ENCODE measurements at regions not wholly inside any gene's neighbourhood (a gene's known extent, or its start where the extent isn't known, plus 50 kb on each side); places are given as distances from the start of the nearest gene placed in this dataset.
A peak's percentile ranks its signal among the peaks of the same experiment; 100 is the strongest.
"Not testable (repeated sequence)": the region's sequence is repeated elsewhere in the genome, so short reads cannot be mapped to it uniquely, and the experiment has no call there.

DNA sequence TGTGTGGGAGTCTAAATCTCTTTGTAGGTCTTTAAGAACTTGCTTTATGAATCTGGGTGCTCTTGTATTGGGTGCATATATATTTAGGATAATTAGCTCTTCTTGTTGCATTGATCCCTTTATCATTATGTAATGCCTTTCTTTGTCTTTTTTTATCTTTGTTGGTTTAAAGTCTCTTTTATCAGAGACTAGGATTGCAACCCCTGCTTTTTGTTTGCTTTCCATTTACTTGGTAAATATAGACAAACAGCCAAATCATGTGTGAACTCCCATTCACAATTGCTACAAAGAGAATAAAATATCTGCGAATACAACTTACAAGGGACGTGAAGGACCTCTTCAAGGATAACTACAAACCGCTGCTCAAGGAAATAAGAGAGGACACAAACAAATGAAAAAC is 198.2 kb upstream of the APCDD1 start:
- DNase-seq = not testable (repeated sequence)

DNA sequence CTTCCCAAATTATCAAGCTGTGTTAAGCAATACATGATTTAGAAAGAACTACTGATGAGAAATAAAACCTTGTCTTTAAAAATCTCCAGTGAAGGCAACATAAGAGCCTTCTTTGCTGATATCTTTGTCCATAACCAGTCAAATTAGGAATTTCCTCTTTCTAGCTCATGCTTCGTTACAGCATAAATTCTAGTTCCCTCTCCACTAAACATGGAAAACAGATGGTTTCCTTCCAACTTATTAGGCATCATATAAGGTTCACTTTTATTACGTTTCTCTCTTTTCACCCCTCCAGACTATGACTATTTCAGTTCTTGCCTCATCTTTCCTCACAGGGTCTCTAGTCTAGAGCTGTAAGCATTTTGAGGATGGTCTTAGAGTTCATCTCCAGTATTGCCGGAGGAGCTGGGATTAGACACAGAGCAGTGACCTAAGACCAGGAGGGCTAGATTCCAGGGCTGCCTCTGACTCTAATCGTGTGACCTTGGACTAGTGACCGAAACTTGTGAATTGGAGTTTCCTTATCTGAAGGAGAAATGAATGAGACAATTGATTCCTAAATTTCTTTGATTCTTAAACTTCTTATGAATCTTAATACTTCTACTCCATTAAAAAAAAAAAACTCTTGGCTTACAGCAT is 195.5 kb upstream of the APCDD1 start:
- no peak for DNase-seq

DNA sequence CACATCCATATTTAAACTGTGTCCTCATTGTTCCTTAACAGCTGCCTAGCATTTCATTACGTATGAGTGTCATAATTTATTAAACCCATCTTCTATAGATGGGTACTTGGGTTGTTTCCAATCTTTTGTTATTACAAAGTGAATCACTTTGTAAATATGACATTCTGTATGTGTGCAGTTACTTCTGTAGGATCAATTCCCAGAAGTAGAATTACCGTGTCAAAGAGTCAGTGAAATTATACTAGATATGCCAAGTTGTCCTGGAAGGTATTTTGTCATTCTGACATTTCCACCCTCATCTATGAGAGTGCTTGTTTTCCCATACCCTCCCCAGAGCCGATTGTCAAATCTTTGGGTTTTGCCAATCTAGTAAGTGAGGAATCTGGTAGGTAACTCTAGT is 194.5 kb upstream of the APCDD1 start:
- no peak for DNase-seq

DNA sequence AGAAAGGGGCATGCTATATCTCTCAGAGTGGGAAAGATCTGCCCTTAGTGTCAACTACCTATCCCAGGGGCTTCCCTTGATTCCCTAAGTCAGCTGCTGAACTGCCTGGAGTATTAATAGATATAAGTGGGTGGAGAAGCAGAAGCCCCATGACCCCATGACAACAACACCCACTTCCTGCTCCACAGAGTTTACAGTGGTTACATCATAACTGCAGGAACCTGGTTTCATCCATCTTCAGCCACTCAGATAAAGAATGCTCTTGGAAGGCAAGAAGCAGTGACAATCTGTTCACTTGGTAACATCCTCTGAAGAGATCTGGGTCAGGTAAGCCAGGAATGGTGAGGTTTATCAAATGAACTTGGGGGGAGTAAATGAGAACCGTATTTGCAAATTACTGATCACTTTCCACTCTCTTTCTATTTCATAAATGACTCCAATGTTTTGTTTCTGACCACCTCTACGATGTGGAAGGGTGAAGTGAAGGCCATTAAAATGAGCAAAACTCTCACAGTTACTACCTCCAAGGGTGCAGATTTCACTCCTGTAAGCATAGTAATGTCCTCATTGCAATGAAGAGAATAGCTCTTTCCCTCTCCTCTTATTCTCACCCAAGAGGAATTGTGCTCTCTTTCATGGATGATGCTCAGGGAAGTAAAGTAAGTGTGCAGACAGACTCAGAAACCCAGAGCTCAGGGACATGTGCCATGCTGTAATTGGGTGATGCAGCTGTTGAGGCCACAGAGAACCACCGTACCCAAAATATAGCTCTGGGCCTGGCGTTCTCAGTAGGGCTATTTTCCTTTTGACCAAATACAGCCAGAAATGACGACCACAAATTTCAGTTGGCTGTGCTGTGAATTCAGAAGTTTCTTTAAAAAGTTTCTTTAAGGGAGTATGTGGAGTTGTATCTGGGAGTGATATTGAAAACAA is 192.8 kb upstream of the APCDD1 start:
- peak in 1 of 2 experiments; percentile 17 for DNase-seq

DNA sequence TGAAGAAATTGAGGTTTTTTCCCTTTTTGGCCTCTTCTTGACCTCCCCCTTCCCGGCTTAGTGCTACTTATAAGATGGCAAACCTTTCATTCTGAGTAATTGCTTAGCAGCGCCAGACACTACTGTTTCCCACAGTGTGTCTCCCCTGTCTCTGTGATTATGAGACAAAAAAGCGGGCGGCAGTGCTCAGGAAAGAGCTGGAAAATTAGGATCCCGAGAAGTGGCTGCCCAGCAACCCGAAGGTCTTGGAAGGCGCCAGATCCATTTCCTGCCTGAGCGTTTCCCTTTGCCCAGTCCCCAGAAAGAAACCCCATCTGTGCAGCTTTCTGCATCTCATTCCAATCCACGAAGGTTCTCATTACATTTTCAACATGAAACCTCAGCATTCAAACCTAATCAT is 191.9 kb upstream of the APCDD1 start:
- no peak for DNase-seq

DNA sequence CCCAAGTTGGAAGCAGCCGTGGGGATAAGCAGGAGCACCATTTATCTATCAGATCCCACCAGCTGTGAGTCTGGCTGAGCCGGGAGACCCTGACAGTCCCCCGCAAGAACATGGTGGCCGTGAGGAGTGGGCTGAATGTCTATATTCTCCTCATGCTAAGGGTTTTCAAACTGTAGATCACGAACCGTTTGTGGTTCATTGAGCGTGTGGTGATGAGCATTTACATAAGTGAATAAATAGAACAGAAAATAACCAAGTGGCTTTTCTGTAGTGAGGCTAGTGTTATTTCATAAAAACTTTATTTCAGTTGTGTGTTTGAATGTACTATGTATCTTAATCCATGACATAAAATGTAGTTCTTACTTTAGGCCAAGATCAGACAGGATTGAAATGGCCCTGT is 190.2 kb upstream of the APCDD1 start:
- no peak for DNase-seq

DNA sequence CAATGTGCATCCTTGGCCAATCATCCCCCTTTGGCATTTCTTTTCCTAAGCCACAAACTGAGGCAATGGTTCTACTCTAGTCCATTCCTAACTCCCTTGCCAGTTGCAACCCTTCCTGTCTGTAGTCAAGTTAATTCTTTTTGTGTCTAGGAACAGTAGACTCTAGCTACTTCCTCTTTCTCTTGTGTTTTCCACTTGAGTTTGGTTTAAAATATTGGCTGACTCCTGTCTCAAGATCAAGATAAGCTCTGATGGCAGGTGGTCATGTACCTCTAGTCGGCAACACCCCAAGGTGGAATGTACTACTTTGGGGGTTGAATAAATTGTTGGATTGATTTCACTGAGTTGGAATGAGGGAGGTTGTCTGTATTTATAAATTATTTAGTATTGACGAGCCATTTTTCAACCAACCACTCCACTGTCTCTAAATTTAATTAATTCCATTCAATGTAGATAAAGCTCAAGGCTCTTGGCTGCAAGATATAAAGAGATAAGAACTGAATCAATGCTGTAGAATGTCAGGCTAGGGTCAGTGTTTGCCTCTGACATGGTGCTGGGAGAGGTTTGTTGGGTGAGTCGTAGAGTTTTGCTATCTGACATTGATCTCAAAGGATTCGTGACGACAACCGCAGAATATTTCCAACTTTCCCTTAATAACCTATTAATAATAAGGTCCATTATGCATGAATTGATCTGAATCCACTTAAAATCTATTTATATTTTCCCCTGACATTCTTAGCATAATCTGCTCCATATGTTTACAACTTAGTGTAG is 188.7 kb upstream of the APCDD1 start:
- DNase-seq = peak; percentile 23 to 41

DNA sequence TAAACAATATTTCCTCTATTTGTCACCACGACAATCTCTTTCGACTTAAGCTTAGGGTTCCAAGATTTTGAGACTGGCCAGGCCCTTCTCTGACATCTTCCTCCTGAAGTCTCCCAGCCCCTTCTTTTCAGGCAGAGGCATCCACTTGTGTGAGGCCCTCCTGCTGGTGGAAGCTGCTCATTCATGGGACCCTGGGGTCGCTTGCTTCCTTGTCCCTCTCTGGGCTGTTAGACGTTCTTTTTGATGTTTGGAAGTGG is 188.2 kb upstream of the APCDD1 start:
- no peak for DNase-seq

DNA sequence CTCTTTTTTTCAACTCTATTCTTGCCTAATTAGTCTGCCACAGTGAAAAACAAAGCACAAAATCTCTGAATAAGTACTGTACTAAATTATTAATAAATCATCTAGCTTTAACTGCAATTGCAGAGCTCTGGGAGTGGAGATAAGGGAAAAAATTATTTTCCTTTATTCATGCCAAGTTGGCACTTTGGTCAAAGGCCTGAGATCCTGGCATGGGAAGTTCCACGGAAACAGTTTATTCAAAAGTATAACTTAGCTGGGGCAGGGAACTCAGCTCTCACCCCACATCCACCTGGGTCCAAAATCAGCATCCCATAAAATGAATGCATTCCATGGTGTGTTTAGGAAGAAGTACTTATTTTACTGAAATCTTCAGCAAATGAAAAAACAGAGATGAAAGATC is 185.2 kb upstream of the APCDD1 start:
- DNase-seq = no peak

DNA sequence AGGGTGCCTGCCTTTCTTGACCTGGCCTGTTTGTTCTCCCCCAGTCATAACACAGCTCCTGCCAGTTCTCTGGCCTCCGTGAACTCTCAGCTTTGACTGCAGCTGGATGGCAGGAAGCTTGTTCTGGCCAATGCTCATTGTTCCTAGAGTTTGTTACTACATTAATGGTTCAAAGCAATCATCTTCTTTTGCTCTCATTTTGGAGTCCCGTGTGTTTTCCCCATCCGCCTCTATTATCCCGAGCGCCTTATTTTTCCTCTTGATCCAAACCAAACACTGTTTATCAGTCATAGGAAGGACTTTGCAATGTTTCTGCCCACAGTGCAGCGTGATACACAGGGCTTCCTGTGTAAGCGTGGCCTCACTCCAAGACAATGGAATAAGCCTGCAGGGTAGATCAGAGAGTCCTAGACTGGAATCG is 184.3 kb upstream of the APCDD1 start:
- no peak for DNase-seq

DNA sequence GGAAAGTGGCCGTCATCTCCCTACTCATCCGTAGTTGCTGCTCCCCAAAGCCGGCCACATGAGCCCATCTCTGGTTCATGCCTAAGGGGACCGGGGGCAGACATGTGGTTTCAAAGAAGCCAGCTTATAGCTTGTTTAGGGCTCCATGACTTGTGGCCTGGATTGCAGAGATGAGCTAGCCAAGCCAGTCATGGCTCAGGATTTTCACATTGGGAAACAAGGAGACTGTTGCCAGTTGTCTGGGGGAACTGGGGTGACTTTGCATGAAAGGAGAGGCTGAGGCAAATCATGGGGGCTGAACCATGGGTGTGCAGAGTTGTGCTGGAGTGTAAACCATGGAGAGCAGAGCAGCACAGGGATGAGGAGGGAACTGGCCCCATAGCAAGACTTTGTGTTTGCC is 183.0 kb upstream of the APCDD1 start:
- DNase-seq = no peak

DNA sequence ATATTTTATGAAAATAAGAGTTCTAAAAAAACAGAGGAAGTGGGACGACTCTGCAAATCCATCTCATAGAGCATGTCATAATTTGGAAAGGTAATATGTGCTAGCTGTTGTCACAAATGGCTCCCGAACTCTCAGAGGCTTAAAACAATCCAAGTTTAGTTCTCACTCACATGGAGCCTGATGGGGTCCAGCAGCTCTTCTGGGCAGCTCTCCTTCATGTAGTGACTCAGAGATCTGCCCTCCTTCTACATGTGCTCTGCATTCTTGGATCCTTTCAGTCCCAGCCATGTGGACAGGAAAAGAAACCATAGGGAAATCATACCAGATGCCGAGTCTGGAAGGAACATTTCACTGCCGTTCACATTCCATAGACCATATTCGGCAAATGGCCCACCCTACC is 180.1 kb upstream of the APCDD1 start:
- DNase-seq = no peak

DNA sequence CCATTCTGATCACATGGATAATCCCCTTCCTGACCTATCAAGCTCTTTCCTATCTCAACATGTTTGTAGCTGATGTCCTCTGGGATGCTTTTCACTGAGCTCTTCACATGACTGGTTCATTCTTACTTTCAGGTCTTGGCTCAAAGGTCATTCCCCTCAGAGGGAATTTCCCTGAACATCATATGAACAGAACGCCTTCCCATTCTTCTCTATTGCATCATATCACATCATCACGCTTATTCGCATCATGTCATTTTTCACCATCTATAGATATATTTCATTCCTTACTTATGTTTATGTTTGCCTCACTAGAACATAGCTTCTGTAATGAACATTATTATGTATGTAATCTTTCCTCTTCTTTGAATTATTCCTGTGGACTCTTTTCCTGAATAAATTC is 178.9 kb upstream of the APCDD1 start:
- DNase-seq = no peak

DNA sequence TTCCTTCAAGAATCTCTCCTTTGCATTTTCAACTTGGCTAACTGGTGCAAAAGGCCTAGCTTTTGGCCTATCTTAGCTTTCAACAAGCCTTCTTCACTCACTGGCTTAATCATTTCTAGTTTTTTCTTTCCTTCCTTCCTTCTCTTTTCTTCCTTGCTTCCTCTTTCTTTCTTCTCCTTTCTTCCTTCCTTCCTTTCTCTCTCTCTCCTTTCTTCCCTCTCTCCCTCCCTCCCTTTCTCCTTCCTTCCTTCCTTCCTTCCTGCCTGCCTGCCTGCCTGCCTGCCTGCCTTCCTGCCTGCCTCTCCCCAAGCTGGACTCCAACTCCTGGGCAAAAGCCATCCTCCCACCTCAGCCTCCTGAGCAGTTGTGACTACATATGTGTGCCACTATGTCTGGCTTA is 176.2 kb upstream of the APCDD1 start:
- DNase-seq = no peak

DNA sequence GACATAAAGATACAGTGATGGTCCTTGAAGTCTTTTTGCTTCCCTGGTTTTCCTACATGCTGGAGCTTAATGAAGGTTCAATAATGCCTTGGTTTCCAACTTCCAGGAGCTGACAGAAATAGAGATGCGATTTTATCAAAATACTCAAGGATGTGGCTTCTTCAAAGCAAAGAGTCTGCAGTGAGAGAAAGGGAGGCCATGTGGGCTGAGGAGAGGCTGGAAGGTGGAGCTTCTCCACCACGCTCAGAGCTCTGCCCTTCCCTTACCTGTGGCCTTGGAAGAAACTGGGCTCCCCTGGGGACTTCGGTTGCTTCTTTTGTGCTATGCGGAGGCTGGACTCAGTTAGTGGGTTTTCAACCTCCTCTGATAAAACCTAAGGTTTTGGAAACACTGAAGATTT is 175.0 kb upstream of the APCDD1 start:
- DNase-seq = no peak

DNA sequence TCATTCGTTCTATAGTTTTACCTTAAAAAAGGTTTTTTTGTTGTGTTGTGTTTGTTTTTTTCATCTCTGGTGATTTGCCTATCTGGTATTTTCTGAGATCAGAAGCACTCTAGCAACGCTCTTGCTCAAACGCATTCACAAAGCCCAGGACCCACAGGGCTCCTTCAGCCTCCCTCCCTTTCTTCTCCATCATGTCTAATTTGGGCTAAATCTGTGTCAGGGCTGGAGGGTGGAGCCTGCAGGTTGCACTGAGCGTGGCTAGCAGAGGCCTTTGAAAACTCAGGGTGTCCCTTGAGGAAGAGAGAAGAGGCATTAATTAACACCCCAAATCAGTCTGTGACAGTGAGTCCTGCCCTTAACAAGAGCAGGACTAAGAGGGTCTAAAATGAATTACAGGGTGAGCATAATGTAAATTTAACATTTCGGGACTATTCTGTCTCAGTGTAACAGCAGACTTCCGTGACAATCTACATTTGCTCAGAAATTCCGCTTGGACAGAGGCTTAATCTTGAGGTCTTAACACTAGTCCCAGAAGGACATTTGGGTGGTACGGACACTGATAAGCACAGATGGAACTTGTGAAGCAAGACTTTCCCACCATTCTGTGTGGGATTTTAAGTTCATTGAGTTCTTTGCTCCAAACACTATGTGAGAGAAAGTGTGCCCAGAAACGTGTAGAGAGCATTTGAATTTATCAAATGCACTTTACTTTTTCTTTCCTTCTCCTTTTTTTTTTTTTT is 174.4 kb upstream of the APCDD1 start:
- no peak for DNase-seq

DNA sequence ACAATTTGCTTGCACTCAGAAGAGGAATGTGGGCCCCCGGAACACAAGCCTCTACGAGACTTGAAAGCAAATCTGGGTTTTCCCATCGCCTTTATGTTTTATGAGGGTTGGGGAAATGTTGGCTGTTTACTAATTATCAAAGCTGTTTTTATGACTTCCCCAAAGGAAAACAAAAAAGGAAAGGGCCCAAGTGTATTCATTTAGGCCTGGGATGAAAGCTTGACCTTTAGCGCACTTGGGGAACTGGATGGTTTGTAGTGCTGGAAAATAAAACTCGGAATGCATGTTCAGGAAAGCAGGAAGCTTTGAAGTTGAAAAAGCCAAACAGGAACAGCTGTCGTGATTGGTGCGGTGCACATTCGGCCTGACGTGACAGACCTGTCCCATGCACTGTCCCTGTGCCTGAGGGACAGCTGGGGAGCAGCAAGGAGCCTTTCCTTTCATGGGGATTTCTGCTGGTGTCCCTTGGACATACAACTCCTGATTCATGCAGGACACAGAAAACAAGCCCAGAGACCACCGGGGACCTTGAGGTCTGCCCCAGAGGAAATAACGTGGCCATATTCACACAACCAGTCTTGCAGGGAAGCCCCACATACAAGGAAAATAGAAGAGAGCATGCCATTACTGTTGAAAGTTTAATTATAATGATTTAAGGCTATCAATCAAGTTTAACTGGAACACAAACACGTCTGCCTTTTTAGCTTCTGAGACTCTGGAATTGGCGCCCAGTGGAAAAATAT is 169.7 kb upstream of the APCDD1 start:
- DNase-seq = no peak

DNA sequence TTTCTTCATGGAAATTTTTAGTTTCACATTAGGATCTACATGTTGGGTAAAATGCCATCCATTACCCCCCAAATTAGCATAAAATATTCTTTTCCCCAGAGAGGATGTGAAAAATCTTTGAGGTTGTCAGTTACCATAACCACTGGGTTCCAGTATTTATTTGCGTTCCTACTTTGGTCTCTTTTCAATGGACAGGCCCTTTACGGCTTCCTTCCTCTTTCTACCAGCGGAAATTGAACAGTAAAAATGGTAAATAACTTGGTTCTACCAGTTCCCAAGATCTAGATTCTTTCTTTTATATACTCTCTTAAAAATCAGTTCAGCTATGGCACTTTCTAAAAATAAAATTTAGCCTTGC is 169.2 kb upstream of the APCDD1 start:
- DNase-seq = peak; percentile 37 to 54

DNA sequence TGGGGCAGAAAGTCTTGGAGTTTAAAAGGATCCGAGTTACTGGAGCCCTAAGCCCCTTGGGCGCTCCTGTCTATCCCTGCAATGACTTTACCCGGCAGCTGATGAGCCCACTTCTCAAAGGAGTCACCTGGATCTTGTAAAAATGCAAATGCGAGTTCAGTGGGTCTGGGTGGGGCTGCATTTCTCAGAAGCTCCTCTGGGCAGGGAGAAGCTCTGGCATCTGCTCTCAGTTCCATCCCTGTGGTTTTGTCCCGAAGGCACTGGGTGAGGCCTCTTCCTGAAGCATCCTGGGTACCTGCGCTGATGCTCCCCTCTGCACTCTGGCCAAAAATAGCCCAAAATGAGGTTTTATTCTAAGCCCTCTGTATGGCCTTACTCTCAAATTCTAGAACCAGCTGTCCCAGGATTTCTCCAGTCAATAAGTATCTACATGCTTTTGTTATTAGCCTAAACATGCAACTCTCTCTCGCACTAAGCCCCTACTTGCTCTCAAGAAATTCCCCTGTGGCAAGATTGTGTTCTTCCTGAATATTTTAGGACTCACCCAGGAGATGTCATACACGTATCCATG is 167.8 kb upstream of the APCDD1 start:
- DNase-seq = no peak

DNA sequence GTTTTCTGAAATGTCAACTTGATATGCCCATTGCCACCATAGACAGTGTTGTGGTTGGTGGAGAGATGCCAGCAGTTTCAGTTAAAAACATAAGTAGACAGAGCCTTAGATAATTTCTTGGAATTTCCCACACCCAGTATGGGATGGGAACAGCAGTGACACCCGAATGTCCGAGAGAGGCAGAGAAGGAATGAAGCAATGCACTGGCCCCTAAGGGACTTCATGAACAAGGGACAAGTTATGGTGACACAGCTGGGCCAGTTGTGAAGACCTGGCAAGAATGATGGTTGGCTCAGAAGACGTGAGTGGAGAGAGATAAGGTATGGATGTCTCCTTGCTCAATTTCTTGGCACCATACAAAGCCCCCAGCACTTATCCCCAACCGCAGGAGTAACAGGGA is 165.2 kb upstream of the APCDD1 start:
- no peak for DNase-seq

DNA sequence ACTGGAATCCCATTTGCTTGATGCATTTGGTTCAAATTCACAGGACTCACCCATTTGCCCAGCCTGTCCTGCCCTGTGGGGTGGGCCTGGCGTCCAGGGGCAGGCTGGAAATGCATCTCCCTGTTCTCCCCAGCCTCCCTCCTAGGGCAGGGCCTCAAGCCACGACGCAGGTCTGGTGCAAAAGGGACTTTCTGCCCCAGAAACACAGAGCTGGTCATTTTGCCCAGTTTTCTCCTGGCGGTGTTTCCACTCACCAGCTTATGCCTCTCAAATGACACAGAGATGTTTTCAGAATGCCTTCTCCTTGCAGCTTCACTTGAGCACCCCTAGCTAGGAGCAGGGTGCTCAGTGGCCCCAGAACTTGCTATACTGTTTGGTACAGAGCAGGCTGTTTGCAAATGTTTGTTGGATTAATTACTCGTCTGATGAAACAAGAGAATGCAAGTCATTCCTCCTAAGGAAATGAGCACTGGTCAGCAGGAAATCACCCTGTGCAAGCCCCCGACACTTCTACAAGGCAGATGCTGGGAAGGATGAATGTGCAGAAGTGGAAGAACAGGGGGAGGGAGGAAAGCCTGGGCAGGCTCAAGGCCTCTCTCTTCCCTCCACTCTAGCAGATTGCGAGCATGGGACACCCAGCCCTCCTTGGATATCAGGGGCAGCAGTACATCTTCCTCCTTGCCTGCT is 164.3 kb upstream of the APCDD1 start:
- peak; percentile 27 to 30 for DNase-seq
